Brain pericyte (primary cell): ENCODE measurements at regions not wholly inside any gene's neighbourhood (a gene's known extent, or its start where the extent isn't known, plus 50 kb on each side); places are given as distances from the start of the nearest gene placed in this dataset.
"Not testable (repeated sequence)": the region's sequence is repeated elsewhere in the genome, so short reads cannot be mapped to it uniquely, and the experiment has no call there.

Experiments
- DNase-seq: peaks from one replicate; pipeline ENCODE4 v3.0.0-alpha.2; 2012; ENCODE audit warnings: low read depth, low spot score

- DNase-seq = no peak
These were observed 622.5 kb downstream of the TYW1 start for GRCh38 chr7:67619175-67619574.

- no peak for DNase-seq
These were observed 623.7 kb downstream of the TYW1 start for GRCh38 chr7:67620216-67620933.

- DNase-seq = no peak
These were observed 625.1 kb downstream of the TYW1 start for GRCh38 chr7:67621704-67622103.

GRCh38 chr7:67625257-67625737 lies 628.7 kb downstream of the TYW1 start:
- no peak for DNase-seq

DNA sequence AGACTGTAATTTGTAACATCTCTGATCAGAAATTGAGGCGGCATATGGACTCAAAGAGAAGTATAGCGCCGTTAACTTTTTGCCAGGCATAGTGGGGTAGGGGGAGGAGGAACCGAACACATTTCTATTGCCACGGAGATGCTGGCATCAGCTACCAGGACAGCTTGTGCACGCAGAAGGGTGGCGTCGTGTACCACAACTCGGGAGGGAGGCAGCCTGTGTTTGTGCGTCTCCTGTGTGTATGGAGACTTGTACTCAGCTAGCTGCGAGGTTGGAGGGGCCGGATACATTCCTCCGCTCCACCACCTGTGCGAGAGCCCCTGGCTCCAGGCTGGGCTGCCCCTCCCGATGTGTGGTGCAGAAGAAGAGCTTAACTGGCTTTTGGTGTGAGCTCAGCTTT lies 634.8 kb downstream of the TYW1 start:
- no peak for DNase-seq

DNA sequence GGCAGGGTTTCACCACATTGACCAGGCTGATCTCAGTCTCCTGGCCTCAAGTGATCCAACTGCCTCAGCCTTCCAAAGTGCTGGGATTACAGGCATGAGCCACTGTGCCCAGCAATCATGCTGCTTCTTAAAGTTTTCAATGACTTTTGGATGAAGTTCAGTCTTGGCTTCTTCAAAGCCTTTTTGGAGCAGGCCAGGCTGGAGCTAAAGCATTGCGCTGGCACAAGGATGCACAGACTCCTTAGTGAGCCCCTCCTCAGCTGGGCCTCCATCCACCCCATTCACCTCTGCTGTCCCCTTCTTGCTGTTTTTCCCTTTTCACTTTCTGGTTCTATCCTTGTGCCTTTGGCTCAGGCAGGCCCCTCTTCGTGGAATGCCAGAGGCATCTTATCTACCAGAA lies 638.6 kb downstream of the TYW1 start:
- DNase-seq = no peak

DNA sequence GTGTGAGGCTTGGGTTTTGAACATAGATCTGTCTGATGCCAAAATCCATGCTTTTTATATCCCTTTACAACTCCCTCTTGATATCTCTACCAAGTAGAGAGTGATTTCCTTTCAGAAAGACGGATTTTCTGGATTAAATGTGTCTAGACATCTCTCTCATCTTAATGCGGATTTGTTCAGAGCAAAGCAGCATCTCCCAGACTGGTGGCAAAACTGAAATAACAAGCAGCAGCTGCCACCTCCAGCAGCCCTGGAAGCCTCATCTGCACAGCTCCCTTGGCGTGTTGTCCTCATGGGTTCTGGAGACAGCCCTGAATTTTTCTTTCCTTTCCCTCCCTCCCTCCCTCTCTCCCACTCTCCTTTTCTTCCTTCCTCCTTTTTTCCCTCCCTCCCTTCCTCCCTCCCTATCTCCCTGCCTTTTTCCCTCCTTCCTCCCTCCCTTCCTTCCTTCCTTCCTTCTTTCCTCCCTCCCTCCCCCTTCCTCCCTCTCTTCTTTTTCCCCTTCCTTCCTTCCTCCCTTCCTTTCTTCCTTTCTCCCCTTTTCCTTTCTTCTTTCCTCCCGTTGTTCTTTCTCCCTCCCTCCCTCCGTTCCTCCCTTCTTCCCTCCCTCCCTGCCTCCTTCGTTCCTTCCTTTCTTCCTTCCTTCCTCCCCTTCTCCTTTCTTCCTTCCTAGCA lies 639.9 kb downstream of the TYW1 start:
- DNase-seq = no peak

DNA sequence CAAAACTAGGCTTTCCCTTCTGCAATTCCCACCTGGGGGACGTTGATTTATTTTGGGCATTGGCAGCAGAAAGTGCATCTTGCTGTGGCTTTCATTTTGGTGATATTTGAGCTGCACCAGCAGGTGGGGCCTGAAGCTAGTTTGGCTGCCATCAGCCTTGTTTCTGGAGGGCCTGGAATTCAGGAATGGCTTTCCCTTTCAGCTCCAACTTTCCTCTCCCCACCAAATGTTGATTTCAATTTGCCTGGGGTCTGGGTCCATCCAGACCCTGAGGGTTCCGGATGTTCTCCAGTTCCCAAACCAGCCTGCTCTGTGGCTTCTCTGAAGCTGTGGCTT lies 640.4 kb downstream of the TYW1 start:
- no peak for DNase-seq

- DNase-seq = not testable (repeated sequence)
These were observed 645.9 kb downstream of the TYW1 start for GRCh38 chr7:67642542-67642941.

DNA sequence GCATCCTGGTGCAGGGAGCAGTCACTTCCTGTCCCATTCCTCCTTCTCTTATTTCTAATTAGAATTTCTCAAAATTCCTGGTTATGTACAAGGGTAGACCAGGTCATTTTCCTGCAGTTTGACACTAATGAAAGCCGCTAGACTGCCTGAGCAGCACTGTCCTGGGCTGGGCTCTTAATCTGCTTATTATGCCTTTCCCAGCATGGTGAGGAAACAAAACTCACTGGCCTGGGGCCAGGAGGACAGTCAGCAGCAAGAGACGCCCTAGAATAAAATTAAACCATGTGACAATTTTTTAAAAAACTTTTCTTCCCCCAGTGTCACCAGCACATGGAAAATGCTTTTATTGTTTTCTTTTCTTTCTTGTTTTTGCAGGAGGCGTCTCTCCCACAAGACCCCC lies 647.5 kb downstream of the TYW1 start:
- DNase-seq = no peak

- DNase-seq = no peak
These were observed 656.3 kb downstream of the TYW1 start for GRCh38 chr7:67652937-67653336.

DNA sequence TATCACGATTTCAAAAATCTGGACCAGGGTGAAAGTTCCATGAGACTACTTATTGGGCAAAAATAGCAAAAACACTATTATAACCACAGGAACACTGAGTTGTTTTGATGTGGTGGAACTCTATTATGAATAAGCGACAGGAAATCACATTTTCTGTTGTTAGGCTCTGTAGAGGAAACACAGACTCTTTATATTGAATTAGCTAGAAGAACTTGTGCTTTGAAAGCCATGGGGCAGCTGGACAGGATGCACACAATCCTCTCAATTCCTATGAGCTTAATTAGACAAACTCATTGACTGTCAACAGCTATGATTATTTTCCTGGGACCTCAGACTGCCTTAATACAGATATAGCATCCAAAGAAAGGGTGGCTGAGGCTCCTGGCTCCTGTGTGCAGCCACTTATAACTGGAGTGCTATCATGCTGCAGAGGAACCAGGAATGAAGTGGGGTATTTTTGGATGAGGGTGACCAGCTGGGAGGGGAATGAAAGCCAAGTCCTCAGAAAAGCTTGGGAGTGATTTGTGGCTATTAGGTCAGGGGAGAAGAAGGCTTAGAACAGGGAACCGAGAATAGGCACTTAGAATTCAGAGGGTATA lies 657.3 kb downstream of the TYW1 start:
- no peak for DNase-seq

DNA sequence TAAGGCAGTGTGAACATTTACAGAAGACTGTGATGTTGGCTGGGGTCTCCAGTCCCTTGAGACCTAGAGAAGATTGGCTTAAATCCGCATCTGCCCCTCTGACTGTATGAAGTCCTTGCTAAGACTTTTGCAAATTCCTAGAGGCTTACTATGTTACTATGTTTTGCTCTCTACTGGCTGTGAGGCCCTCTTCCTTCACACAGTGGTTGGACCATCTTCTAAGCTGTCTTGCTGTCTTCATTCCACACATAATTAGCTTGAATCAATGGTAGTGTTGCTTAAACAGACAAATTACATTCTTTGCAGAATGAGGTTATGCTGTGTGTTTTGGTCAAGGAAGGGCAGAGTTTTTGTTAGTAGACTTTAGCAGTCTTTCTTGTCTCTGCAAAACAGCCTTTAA lies 658.0 kb downstream of the TYW1 start:
- DNase-seq = no peak

- DNase-seq = no peak
These were observed 658.5 kb downstream of the TYW1 start for GRCh38 chr7:67655168-67655567.

- DNase-seq = no peak
These were observed 662.5 kb downstream of the TYW1 start for GRCh38 chr7:67659091-67659490.

DNA sequence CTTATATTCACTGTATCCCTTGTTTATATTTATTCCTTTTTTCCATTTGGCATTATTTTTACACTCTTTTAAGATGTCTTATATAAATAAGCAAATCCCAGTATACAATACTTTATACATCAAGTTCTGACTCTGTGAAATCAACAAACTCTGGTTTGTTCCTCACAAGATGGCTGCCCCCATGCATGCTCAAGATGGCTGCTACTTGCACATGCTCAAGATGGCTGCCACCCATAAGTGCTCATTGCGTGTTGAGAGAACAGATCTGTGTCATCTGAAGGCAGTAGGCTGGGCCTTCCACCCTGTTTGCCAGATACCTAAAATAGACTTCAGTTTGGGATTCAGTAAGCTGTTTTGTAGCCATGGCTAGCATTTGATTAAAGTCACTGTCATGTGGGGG lies 666.2 kb downstream of the TYW1 start:
- no peak for DNase-seq

GRCh38 chr7:67663644-67664043 lies 667.0 kb downstream of the TYW1 start:
- no peak for DNase-seq

GRCh38 chr7:67666359-67666758 lies 669.7 kb downstream of the TYW1 start:
- not testable (repeated sequence) for DNase-seq

DNA sequence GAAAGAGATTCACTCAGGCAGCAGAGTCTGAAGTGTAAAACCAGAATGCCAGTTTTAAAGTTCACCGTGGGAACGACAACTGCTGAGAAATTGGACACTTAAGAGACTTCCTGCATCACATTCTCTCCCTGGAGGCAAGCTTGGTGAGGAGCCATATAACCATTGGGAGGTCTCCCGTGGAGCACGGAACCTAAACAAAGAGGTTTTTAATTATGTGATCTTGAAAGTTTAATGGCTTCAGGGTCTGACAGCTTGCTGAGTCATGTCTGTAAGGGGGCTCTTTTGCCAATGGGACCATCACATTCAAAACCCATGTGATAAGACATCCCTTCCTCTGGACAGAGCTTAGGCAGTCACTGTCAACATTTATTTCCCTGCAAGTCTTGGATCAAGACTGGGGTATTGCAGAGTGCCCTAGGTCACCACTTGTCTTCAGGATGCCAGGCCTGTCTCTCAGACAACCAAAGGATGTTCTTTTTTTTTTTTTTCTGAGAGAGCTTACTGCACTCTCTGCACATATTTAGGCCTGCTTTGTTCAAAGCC lies 674.4 kb downstream of the TYW1 start:
- no peak for DNase-seq

- DNase-seq = no peak
These were observed 677.2 kb downstream of the TYW1 start for GRCh38 chr7:67673861-67674260.

GRCh38 chr7:67674862-67675261 lies 678.2 kb downstream of the TYW1 start:
- not testable (repeated sequence) for DNase-seq

- DNase-seq = no peak
These were observed 679.3 kb downstream of the TYW1 start for GRCh38 chr7:67675971-67676370.

DNA sequence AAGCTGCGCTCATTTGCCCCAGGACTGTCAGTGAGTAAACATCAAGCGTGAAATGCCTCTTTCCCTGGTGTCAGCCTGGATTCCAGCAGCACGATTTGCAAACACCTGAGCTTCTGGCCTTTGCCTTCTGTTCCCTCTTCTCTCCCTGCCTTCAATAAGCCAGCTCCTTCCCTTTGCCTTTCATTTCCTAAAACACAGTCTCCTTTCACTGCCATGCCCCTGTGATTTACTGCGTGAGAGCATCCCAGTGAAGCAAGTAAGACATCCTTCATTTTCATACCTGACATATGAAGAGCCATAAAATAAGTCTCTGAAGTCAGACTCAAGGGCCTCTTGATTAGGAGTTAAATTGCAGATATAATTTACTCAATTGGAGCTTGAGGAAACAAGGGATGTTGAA lies 681.8 kb downstream of the TYW1 start:
- DNase-seq = no peak
